Kasumi-1 (cell line): ENCODE measurements at regions not wholly inside any gene's neighbourhood (a gene's known extent, or its start where the extent isn't known, plus 50 kb on each side); places are given as distances from the start of the nearest gene placed in this dataset.
"Not testable (repeated sequence)": the region's sequence is repeated elsewhere in the genome, so short reads cannot be mapped to it uniquely, and the experiment has no call there.

Experiments
- DNase-seq, 2 experiments: peaks; one replicate each; lab custom pipeline; 2025; lab: John Stamatoyannopoulos, UW

DNA sequence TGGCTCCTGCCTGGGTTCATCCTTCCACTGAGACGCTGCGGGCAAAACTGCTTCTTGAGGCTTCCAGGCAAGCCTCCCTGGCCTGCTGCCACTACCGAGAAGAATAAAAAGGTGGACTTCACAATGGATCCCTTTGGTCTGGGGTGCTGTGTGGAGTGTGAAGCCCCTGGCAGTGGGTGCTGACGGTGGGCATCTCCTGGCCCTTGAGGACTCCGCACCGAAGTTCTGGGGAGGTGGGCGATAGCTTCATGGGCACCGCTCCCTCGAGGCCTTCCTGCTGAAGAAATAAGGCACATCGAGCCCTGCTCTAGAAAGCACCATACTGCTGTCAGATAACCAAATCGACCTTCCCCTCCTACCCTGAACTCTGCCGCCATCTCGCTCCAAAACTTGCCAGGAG is 106.6 kb upstream of the CTBP2 start:
- DNase-seq, result no peak

DNA sequence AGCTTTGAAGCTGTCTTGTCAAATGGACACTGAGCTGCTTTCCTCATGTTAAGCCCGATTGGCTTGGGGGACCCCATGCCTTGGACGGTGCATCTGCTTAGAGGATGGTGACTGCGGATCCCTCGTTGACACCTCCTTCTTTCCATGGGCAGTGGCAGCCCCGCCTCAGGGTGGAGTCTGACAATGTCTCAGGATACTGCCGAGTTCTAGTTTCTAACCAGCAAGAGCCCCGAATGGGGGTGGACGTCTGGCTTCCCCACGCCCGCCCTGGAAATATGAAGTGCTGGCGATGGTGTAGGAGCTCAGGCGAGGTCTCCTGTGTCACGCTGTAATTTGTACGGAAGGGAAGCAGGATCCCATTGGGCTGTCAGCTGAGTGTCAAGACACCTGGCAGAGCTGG is 106.2 kb upstream of the CTBP2 start:
- DNase-seq, result no peak

DNA sequence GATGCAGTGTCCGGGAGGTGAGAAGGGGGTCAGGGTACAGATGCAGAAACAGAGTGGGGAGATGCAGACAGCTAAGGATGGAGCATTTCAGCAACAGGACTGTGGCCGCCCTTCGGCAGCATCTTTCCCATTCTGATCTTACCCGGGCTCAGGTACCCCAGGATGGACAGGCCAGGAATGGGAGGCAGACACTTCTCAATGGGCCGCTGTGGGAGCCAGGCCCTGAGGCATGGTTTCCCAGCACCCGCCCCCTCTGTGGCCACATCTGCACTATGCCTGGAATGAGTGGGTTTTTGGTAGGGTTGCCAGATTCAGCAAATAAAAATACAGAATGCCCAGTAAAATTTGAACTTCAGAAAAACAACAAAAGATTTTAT is 105.2 kb upstream of the CTBP2 start:
- no peak for DNase-seq

DNA sequence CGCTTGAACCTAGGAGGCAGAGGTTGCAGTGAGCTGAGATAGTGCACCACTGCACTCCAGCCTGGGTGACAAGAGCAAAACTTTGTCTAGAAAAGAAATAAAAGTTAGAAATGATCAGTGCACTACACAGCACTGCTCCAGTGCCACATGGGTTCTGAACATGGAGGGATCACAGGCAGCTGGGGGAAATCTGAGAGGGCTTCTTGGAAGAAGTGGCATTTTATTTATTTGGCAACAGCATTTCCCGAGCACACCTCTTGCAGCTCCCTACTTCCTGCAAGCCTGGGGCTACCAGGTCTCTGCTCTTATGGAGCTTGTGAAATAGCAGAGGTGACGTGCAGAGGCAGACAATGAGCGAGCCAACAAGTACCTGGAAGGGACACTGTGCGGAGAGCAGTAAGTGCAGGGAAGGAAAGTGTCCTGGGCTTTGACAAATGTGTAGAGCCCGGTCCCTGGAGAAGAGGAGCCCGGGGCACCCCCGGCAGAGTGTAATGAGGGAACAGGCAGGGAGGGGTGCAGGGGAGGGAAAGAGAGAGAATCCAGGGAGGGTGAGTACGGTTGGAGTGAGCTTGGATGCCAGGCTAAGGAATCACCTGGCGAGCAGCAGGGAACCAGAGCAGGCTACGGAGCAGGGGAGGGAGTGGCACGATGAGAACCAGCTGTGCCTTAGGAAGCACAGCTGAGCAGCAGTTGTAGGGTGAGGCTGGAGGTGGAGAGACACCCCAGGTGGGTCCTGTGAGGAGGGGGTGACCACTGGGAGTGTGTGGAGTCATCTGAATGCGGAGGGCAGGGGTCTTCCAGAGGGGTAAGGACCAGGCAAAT is 104.6 kb upstream of the CTBP2 start:
- no peak for DNase-seq

DNA sequence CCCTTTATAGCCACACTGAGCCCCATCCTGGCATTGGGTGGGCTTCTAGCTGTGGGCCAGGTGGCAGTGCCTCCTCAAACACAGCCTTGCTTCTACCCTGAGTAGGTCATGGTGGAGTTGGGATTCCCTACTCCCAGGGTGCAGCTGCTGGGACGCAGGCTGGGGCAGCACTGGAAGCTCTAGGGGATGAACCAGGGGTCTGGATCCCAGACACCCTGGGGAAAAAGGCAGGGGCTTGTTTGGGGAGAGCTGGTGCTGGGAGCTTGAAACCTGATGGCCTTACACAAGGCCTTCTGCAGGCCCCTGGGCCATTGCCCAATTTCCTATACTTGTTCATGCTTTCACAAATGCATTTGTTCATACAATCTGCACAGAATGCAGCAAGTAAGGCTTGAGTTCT is 103.7 kb upstream of the CTBP2 start:
- no peak for DNase-seq

DNA sequence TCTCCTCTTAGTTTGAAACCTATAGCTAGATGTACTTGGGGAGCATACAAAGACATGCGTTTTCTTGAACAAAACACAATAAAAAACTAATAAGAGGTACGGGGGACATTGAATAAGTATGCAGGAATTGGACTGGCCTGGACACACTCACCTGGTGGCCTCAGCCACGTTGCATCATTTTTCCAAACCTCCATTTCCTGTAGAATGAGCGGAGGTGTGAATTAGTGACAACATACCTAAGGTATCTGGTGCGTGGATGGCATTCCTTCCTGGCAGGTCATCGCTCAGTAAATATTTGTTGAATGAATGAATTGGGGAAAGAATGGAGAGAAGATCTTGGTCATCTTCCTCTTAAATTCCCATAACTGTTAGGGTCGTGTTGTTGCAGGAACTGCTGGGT is 103.2 kb upstream of the CTBP2 start:
- DNase-seq, result no peak

DNA sequence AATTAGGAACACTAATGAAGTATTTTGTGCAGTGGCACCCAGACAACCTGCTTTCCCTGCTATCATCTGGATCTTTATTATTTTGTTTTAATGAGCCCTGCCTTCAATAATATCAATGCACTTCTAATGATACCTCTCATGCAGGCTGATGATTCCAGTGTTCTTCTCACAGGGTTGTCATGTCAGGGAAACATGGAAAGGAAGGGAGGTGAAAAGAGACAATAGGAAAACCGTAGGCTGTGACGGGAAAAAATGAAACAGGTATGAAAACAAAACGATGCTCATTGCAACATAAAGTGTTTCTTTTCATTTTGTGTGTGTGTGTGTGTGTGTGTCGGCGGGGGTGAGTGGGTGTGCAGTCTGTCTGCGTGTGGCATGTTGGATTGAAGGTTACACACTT is 102.6 kb upstream of the CTBP2 start:
- no peak for DNase-seq

DNA sequence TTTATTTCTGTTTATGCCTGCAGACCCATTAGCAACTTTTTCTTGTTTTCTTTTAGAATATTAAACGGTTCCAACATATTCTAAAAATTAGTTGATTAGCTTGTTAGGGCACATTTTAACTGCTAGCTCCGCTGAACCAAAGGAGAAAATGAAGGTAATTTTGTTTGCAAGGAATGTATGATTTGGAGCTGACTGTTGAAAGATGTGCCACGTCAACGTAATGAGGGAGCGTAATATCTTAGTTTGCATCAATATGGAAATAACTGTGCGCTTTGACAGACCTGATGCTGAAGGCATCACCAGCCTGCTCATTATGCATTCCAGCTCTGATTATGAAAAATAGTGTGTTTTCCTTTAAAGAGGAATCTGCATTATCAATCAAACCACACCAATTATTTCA is 102.0 kb upstream of the CTBP2 start:
- no peak for DNase-seq

DNA sequence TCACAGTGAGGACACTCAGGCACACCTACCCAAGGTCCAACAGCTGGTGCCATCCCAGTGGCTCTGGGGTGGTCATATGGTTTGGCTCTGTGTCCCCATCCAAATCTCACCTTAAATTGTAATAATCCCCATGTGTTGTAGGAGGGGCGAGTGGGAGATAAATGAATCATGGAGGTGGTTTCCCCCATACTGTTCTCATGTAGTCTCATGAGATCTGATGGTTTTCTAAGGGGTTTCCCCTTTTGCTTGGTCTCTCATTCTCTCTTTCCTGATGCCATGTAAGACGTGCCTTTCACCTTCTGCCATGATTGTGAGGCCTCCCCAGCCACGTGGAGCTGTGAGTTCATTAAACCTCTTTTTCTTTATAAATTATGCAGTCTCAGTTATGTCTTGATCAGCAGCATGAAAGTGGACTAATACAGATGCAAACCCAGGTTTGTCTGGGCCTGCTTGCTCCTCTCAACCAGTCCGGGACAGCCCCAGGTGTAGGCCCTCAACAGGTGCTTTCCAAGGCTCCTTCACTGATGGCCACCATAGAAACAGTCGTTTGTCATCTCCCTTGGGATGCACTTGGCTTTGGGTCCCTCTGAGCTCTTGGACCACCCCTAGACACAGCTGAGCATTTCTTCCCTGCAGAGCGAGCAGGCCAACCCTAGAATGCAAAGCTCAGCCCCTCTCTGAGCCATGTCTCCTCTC is 101.3 kb upstream of the CTBP2 start:
- no peak for DNase-seq

DNA sequence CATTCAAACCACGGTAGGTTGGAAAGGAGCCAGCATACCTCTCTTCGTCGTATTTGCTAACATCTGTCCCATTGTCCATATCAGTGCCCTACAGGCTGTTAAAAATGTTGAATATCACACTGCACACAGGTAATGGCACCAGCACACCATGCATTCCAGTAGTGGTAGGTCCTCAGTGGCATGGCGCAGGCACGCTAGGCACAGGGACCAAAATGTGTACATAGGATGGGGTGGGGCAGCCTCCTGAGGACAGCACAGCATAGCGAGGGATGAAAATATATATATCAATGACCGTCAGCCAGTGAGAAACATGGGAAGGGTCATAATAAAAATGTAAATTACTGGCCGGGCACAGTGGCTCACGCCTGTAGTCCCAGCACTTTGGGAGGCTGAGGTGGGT is 99.9 kb upstream of the CTBP2 start:
- no peak for DNase-seq

DNA sequence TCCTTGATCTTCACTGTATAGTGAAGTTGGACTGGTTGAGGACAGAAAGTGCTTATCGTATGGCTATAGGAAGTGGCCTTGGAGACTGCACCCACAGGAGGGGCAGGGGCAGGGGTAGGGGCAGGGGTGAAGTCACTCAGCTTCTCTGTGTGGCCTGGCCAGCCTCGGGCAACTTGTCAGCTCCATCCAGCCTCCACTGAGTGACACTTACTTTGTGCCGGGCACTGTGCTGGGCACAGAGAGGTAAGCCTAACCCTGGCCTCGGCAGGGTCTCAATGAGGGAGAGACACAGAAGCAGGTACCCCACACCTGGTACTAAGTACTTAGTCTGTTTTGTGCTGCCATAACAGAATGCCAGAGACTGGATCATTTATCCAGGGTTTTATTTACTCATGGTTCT is 99.3 kb upstream of the CTBP2 start:
- DNase-seq, result no peak

DNA sequence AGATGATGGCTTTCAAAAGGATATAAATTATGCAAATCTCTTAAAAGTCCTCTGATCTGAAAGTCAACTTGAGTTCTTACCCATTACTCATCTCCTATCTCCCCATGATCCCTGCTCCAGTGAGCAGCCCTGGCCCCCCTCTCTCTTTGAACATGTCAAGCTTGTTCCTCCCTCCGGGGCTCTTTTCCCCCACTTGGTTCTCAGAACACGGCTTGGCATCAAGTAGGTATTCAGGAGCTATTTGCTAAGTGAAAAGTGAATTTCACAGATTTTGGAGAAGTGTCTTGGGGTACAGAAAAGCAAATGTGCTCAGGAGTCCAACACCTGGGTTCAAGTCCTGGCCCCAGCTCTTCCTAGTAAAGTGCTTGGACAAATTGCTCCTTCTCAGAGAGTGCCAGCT is 98.3 kb upstream of the CTBP2 start:
- DNase-seq, result no peak

DNA sequence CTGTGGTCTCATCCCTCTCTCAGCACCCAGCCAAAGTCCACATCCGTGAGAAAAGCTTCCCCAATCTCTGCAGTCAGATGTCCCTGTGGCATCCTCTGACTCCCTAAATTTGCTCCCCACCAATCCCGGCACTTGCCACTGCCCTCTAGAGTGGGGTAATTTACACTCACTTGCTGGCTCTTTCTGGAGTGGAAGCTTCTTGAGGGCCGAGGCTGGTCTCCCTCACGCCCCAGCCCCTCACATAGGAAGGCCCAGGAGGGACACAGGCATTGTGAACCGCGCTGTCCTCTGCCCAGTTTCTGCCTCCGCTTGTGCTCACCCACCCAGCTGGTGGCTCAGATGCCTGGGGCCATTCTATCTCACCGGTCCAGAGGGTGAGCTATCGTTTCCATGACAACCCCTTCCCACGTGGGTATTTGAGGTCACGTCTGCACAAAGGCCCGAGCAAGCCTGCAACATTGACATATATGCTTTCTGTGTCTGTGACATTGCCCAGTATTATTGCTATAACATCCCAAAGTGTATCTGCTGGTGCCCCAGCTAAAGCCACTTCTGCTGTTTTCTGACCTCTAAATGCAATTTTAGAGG is 97.3 kb upstream of the CTBP2 start:
- DNase-seq, result no peak

DNA sequence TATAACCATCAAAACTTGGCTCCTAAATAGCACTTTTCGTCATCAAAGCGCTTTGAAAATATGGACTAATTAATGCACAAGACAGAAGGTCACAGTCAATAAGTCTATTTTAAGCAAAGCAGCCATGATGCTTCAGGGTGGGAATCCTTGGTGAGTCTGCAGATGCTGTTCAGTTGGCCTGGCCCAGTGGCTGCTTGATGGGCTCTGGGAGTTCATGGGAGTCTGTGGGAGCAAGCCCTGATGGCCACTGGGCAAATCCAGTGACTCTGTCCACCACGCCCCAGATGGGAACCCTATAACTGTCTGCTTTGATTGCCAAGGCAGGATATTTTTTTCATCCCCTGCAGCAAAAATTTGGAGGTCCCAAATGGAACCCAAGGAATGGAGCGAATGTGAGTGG is 95.7 kb upstream of the CTBP2 start:
- no peak for DNase-seq

DNA sequence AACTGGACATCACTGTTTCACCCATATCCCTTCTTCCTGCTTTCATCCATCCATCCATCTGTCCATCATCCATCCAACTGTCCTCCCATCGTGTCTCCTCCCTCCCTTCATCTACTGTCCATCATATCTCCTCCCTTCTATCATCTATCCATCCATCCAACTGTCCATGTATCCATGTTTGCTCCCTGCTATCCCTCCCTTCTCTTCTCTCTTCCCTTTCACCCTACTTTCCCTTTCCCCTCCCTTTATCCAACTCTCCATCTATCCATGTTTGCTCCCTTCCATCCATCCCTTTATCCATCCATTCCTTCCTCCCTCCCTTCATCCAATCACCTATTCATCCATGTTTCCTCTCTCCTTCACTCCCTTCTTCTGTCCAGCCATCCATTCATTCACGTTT is 92.6 kb upstream of the CTBP2 start:
- no peak for DNase-seq

DNA sequence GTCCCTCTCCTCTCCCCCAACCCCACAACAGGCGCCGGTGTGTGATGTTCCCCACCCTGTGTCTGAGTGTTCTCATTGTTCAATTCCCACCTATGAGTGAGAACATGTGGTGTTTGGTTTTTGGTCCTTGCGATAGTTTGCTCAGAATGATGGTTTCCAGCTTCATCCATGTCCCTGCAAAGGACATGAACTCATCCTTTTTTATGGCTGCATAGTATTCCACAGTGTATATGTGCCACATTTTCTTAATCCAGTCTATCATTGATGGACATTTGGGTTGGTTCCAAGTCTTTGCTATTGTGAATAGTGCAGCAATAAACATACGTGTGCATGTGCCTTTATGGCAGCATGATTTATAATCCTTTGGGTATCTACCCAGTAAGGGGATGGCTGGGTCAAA is 90.5 kb upstream of the CTBP2 start:
- not testable (repeated sequence) for DNase-seq

DNA sequence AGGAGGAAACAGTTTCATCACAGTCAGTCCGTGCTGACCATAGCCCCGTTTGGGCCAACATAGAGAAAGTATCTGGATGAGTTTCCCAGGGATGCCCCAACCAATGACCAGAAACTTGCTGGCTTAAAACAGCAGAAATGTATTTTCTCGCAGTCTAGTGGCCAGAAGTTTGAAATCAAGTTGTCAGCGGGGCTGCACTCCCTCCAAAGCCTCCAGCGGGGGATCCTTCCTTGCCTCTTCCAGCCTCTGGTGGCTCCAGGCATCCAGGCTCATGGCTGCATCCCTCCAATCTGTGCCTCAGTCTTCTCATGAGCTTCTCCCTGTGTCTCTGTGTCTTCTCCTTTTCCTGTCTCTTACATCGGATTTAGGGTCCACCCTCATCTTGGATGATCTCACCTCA is 89.6 kb upstream of the CTBP2 start:
- DNase-seq, result no peak

DNA sequence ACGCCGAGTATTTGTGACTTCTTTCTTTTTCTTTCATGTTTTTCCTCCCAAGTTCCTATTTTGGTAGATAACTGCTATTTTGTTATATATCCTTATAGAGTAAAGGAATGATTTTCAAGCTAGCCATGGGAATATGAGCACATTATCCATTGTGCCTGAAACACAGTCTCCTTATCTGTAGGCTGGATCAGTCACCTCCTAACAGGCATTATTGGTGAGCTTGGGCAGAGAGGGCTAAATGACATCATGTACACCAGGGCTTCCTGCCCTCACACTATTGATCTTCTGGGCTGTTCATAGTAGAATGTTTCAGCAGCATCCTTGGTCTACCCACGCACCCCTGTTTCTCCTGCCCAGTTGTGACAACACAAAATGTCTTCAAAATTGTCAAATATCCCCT is 88.1 kb upstream of the CTBP2 start:
- DNase-seq, result no peak

DNA sequence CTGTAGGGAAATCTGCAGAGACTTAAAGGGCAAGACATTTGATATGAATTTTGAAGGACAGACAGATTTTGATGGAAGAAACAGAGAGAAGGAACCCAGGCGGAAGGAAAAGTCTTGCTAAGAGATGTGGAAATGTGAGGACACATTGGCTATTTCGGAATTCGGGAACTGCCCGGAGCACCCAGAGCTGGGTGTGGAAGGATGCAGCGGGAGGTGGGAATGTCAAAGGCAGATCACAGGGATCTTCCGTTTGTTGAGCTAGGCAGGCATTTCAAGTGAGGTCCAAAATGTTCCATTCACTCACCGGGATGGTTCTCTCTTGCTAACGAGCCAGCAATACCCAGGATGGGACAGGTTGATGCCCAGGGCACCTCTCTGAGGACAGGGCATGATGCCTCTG is 87.2 kb upstream of the CTBP2 start:
- no peak for DNase-seq

DNA sequence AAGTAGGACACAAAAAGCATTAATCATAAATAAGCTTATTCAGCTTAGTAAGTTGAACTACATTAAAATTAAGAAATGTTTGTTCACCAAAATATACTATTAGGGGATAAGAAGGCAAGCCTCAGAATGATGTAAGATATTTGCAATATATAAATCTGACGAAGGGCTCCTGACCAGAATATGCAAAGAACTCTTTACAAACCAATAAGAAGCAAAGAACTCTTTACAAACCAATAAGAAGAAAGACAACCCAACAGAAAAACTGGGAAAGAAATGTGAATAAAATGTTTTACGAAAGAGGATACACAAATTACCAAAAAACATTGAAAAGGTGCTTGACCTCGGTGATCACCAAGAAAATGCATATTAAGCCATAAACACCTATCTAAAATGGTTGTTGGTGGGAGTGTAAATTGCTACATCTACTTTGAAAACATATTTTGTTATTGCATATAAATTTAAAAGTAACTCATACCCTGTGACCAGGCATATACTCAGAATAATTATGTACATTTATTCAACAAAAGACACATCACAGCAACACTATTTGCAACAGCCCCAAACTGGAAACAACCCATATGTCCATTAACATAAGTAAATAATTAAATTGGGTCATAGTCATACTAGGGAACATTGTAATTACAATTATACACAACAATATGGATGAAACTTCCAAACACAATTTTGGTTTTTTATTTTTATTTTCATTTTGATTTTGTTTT is 83.3 kb upstream of the CTBP2 start:
- no peak for DNase-seq

DNA sequence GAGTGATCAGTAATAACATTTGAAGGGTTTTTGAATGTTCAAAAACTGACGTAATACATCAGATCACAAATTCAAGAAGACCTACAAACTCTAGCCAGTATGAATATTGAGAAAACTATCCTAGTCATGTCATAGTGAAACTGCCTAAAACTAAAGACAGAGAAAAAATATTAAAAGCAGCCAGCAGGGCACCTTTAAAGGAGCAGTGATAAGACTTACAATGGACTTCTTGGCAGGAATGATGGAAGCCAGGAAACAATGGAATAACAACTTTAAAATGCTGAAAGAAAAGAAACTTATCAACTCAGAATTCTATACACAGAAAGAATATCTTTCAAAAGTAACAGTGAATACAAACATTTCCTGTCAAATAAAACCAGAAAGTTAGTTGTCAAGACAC is 78.3 kb upstream of the CTBP2 start:
- no peak for DNase-seq

DNA sequence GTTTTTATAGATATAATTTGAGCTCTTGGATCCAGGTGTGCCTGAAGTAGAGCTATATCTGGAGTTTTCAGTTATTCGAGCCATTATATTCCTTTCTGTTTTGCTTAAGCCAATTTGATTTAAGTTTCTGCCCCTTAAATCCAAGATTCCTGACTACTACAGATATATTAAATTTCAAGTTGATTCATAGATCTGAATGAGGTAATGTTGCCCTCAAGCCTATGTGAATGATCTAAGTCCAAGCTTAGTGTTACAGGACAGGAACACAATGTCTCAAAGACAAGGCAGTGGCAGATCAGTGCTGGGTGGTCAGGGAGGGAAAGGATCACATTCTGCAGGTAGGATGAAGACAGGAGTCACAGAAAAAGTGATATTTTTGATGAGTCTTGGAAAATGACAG is 75.7 kb upstream of the CTBP2 start:
- DNase-seq, result no peak
